GM23338 (cell line): ENCODE measurements at regions not wholly inside any gene's neighbourhood (a gene's known extent, or its start where the extent isn't known, plus 50 kb on each side); places are given as distances from the start of the nearest gene placed in this dataset.

Experiments used
- ATAC-seq: fragments of 200-7000 bp; cut with Tn5 transposase; 3 replicates; pipeline ENCODE4 v1.9.1; 2020
- DNase-seq: peaks from one replicate; pipeline ENCODE4 v3.0.0-alpha.2; 2015; ENCODE audit warnings: low spot score
- H2AFZ ChIP-seq: fragments of 200-600 bp; sonication (generic); 2 replicates; pipeline ENCODE4 v1.8.0; 2016; ENCODE audit warnings: antibody characterized with exemption, mild to moderate bottlenecking, moderate library complexity
- H3F3A ChIP-seq: fragments of 200-600 bp; sonication (generic); replicated peaks from 2 replicates; pipeline ENCODE4 v1.8.0; 2017; ENCODE audit warnings: antibody characterized with exemption, mixed run types, low read depth
- H3K27ac ChIP-seq: fragments of 200-600 bp; sonication (generic); 2 replicates; pipeline ENCODE4 v1.6.1; 2016; ENCODE audit warnings: low read depth
- H3K27me3 ChIP-seq: fragments of 200-600 bp; sonication (generic); 2 replicates; pipeline ENCODE4 v1.8.0; 2016; ENCODE audit warnings: mild to moderate bottlenecking, mixed run types, moderate library complexity; ENCODE audit not compliant: insufficient read depth
- H3K36me3 ChIP-seq: fragments of 200-600 bp; sonication (generic); 2 replicates; pipeline ENCODE4 v1.8.0; 2016; ENCODE audit warnings: mild to moderate bottlenecking; ENCODE audit not compliant: insufficient read depth
- H3K4me1 ChIP-seq: fragments of 200-600 bp; sonication (generic); 2 replicates; pipeline ENCODE4 v1.8.0; 2016; ENCODE audit warnings: mild to moderate bottlenecking, moderate library complexity; ENCODE audit not compliant: insufficient read depth
- H3K4me2 ChIP-seq: fragments of 200-600 bp; sonication (generic); 2 replicates; pipeline ENCODE4 v1.7.1; 2017; ENCODE audit warnings: mixed run types
- H3K4me3 ChIP-seq: fragments of 200-600 bp; sonication (generic); 2 replicates; pipeline ENCODE4 v1.6.1; 2016; ENCODE audit warnings: mixed run types
- H3K79me2 ChIP-seq: fragments of 200-600 bp; sonication (generic); replicated peaks from 2 replicates; pipeline ENCODE4 v1.8.0; 2017; ENCODE audit warnings: mild to moderate bottlenecking; ENCODE audit not compliant: insufficient read depth
- H3K9me2 ChIP-seq: fragments of 200-600 bp; sonication (generic); 2 replicates; pipeline ENCODE4 v1.8.0; 2017; ENCODE audit not compliant: insufficient read depth
- H4K20me1 ChIP-seq: fragments of 200-600 bp; sonication (generic); replicated peaks from 2 replicates; pipeline ENCODE4 v1.8.0; 2017; ENCODE audit warnings: mild to moderate bottlenecking; ENCODE audit not compliant: insufficient read depth
- H3K27ac Mint-ChIP-seq: 2 replicates; pipeline ENCODE4 v1.8.0; 2020; ENCODE audit warnings: inconsistent platforms, mild to moderate bottlenecking, moderate library complexity, mixed read lengths
- H3K27me3 Mint-ChIP-seq: 3 replicates; pipeline ENCODE4 v1.8.0; 2022; ENCODE audit warnings: low read depth, mild to moderate bottlenecking, moderate library complexity, mixed read lengths, inconsistent platforms; ENCODE audit not compliant: insufficient read depth, poor library complexity
- H3K36me3 Mint-ChIP-seq: 3 replicates; pipeline ENCODE4 v1.8.0; 2021; ENCODE audit warnings: low read depth, mild to moderate bottlenecking, inconsistent platforms, moderate library complexity, mixed read lengths
- H3K4me1 Mint-ChIP-seq: 3 replicates; pipeline ENCODE4 v1.8.0; 2020; ENCODE audit warnings: mild to moderate bottlenecking, inconsistent platforms, mixed read lengths
- H3K4me3 Mint-ChIP-seq: 3 replicates; pipeline ENCODE4 v1.8.0; 2021; ENCODE audit warnings: moderate library complexity, mild to moderate bottlenecking, inconsistent platforms, mixed read lengths
- H3K9me3 Mint-ChIP-seq: 3 replicates; pipeline ENCODE4 v1.8.0; 2020; ENCODE audit warnings: moderate library complexity, mild to moderate bottlenecking, inconsistent platforms, mixed read lengths
- CREB1 ChIP-seq: fragments of 250-450 bp; sonication (Bioruptor Pico); IDR thresholded peaks from 2 replicates; pipeline ENCODE4 v1.5.0; 2020; ENCODE audit warnings: low read depth, mild to moderate bottlenecking, moderate library complexity
- CTCF ChIP-seq, 2 experiments: fragments of 200-600 bp in 1 of 2; sonication (generic) in 1 of 2; conservative IDR thresholded peaks; 2 replicates each; pipeline versions ENCODE4 v1.5.1 to v1.6.1; 2016 to 2017; ENCODE audit warnings: antibody characterized with exemption in 2 of 2, low read depth in 2 of 2, mild to moderate bottlenecking in 2 of 2, moderate library complexity in 1 of 2
- ETS1 ChIP-seq: IDR thresholded peaks from 2 replicates; pipeline ENCODE4 v1.6.1; 2016; ENCODE audit warnings: antibody characterized with exemption
- EZH2 ChIP-seq: fragments of 200-600 bp; sonication (generic); IDR thresholded peaks from one replicate; pipeline ENCODE4 v1.8.0; 2017; ENCODE audit warnings: antibody characterized with exemption, mild to moderate bottlenecking, low read depth; ENCODE audit not compliant: unreplicated experiment
- EZH2phosphoT487 ChIP-seq: fragments of 200-600 bp; sonication (generic); IDR thresholded peaks from one replicate; pipeline ENCODE4 v1.8.1; 2018; ENCODE audit warnings: antibody characterized with exemption; ENCODE audit not compliant: unreplicated experiment
- JUNB ChIP-seq: IDR thresholded peaks from one replicate; pipeline ENCODE4 v1.6.1; 2016; ENCODE audit warnings: antibody characterized with exemption; ENCODE audit not compliant: unreplicated experiment
- NANOG ChIP-seq: IDR thresholded peaks from 2 replicates; pipeline ENCODE4 v1.6.1; 2016; ENCODE audit warnings: antibody characterized with exemption, borderline replicate concordance
- POLR2AphosphoS5 ChIP-seq: IDR thresholded peaks from 2 replicates; pipeline ENCODE4 v1.6.1; 2016; ENCODE audit warnings: antibody characterized with exemption, low read depth
- REST ChIP-seq: IDR thresholded peaks from one replicate; pipeline ENCODE4 v1.6.1; 2018; ENCODE audit warnings: antibody characterized with exemption; ENCODE audit not compliant: unreplicated experiment
- STAT1 ChIP-seq: IDR thresholded peaks from one replicate; pipeline ENCODE4 v1.6.1; 2016; ENCODE audit warnings: antibody characterized with exemption; ENCODE audit not compliant: unreplicated experiment
- ZNF114 ChIP-seq: fragments of 250-450 bp; sonication (Bioruptor Pico); IDR thresholded peaks from 2 replicates; pipeline ENCODE4 v1.5.0; 2020; ENCODE audit warnings: mild to moderate bottlenecking, moderate library complexity
- ZNF331 ChIP-seq: fragments of 250-450 bp; sonication (Bioruptor Pico); IDR thresholded peaks from 2 replicates; pipeline ENCODE4 v1.5.0; 2020; ENCODE audit warnings: low read depth, mild to moderate bottlenecking, moderate library complexity
- ZNF462 ChIP-seq: fragments of 250-450 bp; sonication (Bioruptor Pico); IDR thresholded peaks from 2 replicates; pipeline ENCODE4 v1.5.0; 2020; ENCODE audit warnings: mild to moderate bottlenecking, moderate library complexity

- no peak overlapping the region for H3K4me3 Mint-ChIP-seq
- no peaks in the 10 kb centered on the region for H3K4me1 Mint-ChIP-seq
- H3K9me2 ChIP-seq = no peaks in the 10 kb centered on the region
- no peaks in the 10 kb centered on the region for H3K27me3 ChIP-seq
- no peak for DNase-seq
- no peak for ATAC-seq
- no peak overlapping the region for H3K27ac ChIP-seq
- no peak overlapping the region for H3K4me3 ChIP-seq
- no peaks in the 10 kb centered on the region for H3K36me3 ChIP-seq
- no peaks in the 10 kb centered on the region for H3K9me3 Mint-ChIP-seq
- H3K79me2 ChIP-seq = no peaks in the 10 kb centered on the region
- H3K36me3 Mint-ChIP-seq = no peaks in the 10 kb centered on the region
- H2AFZ ChIP-seq = no peak overlapping the region
- H3F3A ChIP-seq = no peaks in the 10 kb centered on the region
- no peaks in the 10 kb centered on the region for H4K20me1 ChIP-seq
- H3K27ac Mint-ChIP-seq = no peak overlapping the region
- H3K4me2 ChIP-seq = no peak overlapping the region
- TF ChIP-seq JUNB (no peak), ZNF462 (CRISPR knock-in tag) (no peak), REST (no peak), EZH2 (no peak), CTCF (conservative IDR thresholded peaks at IDR 0.05; ENCODE audit: low read depth in 2 of 2) (no peak), STAT1 (no peak), ETS1 (no peak), ZNF331 (no peak), CREB1 (CRISPR knock-in tag) (no peak), NANOG (no peak), EZH2phosphoT487 (no peak), POLR2AphosphoS5 (no peak), ZNF114 (CRISPR knock-in tag) (no peak)
- H3K4me1 ChIP-seq = no peaks in the 10 kb centered on the region
- no peaks in the 10 kb centered on the region for H3K27me3 Mint-ChIP-seq
Observed at GRCh38 chr9:28410411-28410810, 837.1 kb upstream of the C9orf72 start.
